Activated effector memory CD4-positive, alpha-beta T cell treated with anti-CD3 and anti-CD28 coated beads, Interleukin-2, amount 50 U/mL, for 16 hours (primary cell): ENCODE measurements at regions not wholly inside any gene's neighbourhood (a gene's known extent, or its start where the extent isn't known, plus 50 kb on each side); places are given as distances from the start of the nearest gene placed in this dataset.
"Not testable (repeated sequence)": the region's sequence is repeated elsewhere in the genome, so short reads cannot be mapped to it uniquely, and the experiment has no call there.

Experiments
- DNase-seq: peaks from one replicate; pipeline ENCODE4 v3.0.0-alpha.2; 2020

GRCh38 chr10:64091897-64092296 is 570.7 kb downstream of the REEP3 start:
- DNase-seq = no peak

- no peak for DNase-seq
These were observed 572.1 kb downstream of the REEP3 start for GRCh38 chr10:64093304-64093703.

GRCh38 chr10:64093946-64094535 is 572.8 kb downstream of the REEP3 start:
- no peak for DNase-seq

- no peak for DNase-seq
These were observed 575.7 kb downstream of the REEP3 start for GRCh38 chr10:64096941-64097340.

GRCh38 chr10:64097391-64098122 is 576.4 kb downstream of the REEP3 start:
- DNase-seq = no peak

- no peak for DNase-seq
These were observed 577.8 kb downstream of the REEP3 start for GRCh38 chr10:64098994-64099393.

GRCh38 chr10:64101606-64102263 is 580.5 kb downstream of the REEP3 start:
- no peak for DNase-seq

GRCh38 chr10:64102264-64102633 is 581.0 kb downstream of the REEP3 start:
- no peak for DNase-seq

- no peak for DNase-seq
These were observed 581.7 kb downstream of the REEP3 start for GRCh38 chr10:64102916-64103315.

GRCh38 chr10:64103750-64104470 is 582.7 kb downstream of the REEP3 start:
- no peak for DNase-seq

- DNase-seq = no peak
These were observed 588.8 kb downstream of the REEP3 start for GRCh38 chr10:64109926-64110495.

- no peak for DNase-seq
These were observed 591.6 kb downstream of the REEP3 start for GRCh38 chr10:64112701-64113355.

- DNase-seq = no peak
These were observed 592.2 kb downstream of the REEP3 start for GRCh38 chr10:64113375-64113774.

- no peak for DNase-seq
These were observed 592.6 kb downstream of the REEP3 start for GRCh38 chr10:64113792-64114191.

- no peak for DNase-seq
These were observed 594.3 kb downstream of the REEP3 start for GRCh38 chr10:64115471-64115870.

GRCh38 chr10:64115908-64116643 is 594.9 kb downstream of the REEP3 start:
- DNase-seq = no peak

- DNase-seq = no peak
These were observed 595.5 kb downstream of the REEP3 start for GRCh38 chr10:64116707-64117106.

- no peak for DNase-seq
These were observed 597.5 kb downstream of the REEP3 start for GRCh38 chr10:64118736-64119135.

- not testable (repeated sequence) for DNase-seq
These were observed 599.2 kb downstream of the REEP3 start for GRCh38 chr10:64120301-64120980.

- no peak for DNase-seq
These were observed 609.0 kb downstream of the REEP3 start for GRCh38 chr10:64130152-64130551.

- DNase-seq = no peak
These were observed 613.5 kb downstream of the REEP3 start for GRCh38 chr10:64134676-64135075.
